ENCODE measurements at regions not wholly inside any gene's neighbourhood (a gene's known extent, or its start where the extent isn't known, plus 50 kb on each side); places are given as distances from the start of the nearest gene placed in this dataset.
"Not testable (repeated sequence)": the region's sequence is repeated elsewhere in the genome, so short reads cannot be mapped to it uniquely, and the experiment has no call there.

GRCh38 chr2:52337786-52338185 lies 1305.9 kb upstream of the NRXN1 start:
- ATAC-seq; POLR2A ChIA-PET; H3K4me3 Mint-ChIP-seq; H3K4me1 Mint-ChIP-seq; H3K9me3 Mint-ChIP-seq (ENCODE audit: low read depth); DNase-seq; intact Hi-C loops (cut with DNase I, micrococcal nuclease); CTCF ChIA-PET; H3K27ac Mint-ChIP-seq; H3K36me3 Mint-ChIP-seq (ENCODE audit: low read depth); H3K27me3 Mint-ChIP-seq: not testable (repeated sequence)

- no peaks in the 10 kb centered on the region for H3K4me1 Mint-ChIP-seq
- DNase-seq (no peak), ATAC-seq (no peak)
- intact Hi-C loops (cut with DNase I, micrococcal nuclease): no loop called here
- H3K36me3 Mint-ChIP-seq (ENCODE audit: low read depth): no peaks in the 10 kb centered on the region
- no peaks in the 10 kb centered on the region for H3K27me3 Mint-ChIP-seq
- no peak overlapping the region for H3K4me3 Mint-ChIP-seq
- ChIA-PET POLR2A (no interaction called here), CTCF (no interaction called here)
- no peaks in the 10 kb centered on the region for H3K9me3 Mint-ChIP-seq (ENCODE audit: low read depth)
- H3K27ac Mint-ChIP-seq: no peak overlapping the region
Observed at GRCh38 chr2:52336951-52337350, 1305.0 kb upstream of the NRXN1 start.

- Mint-ChIP-seq H3K27ac (no peak overlapping the region), H3K9me3 (ENCODE audit: low read depth) (peaks cover 3% of the 10 kb centered on the region), H3K4me1 (no peaks in the 10 kb centered on the region), H3K27me3 (no peaks in the 10 kb centered on the region), H3K36me3 (ENCODE audit: low read depth) (no peaks in the 10 kb centered on the region), H3K4me3 (no peak overlapping the region)
- POLR2A ChIA-PET: no interaction called here
- DNase-seq (no peak), ATAC-seq (no peak)
- intact Hi-C loops (cut with DNase I, micrococcal nuclease): no loop called here
- CTCF ChIA-PET: no interaction called here
Observed at GRCh38 chr2:52335727-52336126, 1303.8 kb upstream of the NRXN1 start.

GRCh38 chr2:52334185-52334584 lies 1302.3 kb upstream of the NRXN1 start:
- DNase-seq (no peak), ATAC-seq (no peak)
- Mint-ChIP-seq H3K27me3 (no peaks in the 10 kb centered on the region), H3K27ac (no peak overlapping the region), H3K9me3 (ENCODE audit: low read depth) (peaks cover 6% of the 10 kb centered on the region), H3K4me1 (no peaks in the 10 kb centered on the region), H3K36me3 (ENCODE audit: low read depth) (no peaks in the 10 kb centered on the region), H3K4me3 (no peak overlapping the region)
- POLR2A ChIA-PET: no interaction called here
- CTCF ChIA-PET: no interaction called here
- intact Hi-C loops (cut with DNase I, micrococcal nuclease): no loop called here

GRCh38 chr2:52327641-52328040 lies 1295.7 kb upstream of the NRXN1 start:
- intact Hi-C loops (cut with DNase I, micrococcal nuclease): no loop called here
- Mint-ChIP-seq H3K27me3 (no peaks in the 10 kb centered on the region), H3K4me1 (no peaks in the 10 kb centered on the region), H3K9me3 (ENCODE audit: low read depth) (peaks cover 22% of the 10 kb centered on the region), H3K36me3 (ENCODE audit: low read depth) (no peaks in the 10 kb centered on the region), H3K27ac (no peak overlapping the region), H3K4me3 (no peak overlapping the region)
- DNase-seq (no peak), ATAC-seq (no peak)
- ChIA-PET CTCF (no interaction called here), POLR2A (no interaction called here)

GRCh38 chr2:52314231-52314630 lies 1282.3 kb upstream of the NRXN1 start:
- H3K27me3 Mint-ChIP-seq: no peaks in the 10 kb centered on the region
- peaks cover 5% of the 10 kb centered on the region for H3K9me3 Mint-ChIP-seq (ENCODE audit: low read depth)
- intact Hi-C loops (cut with DNase I, micrococcal nuclease): no loop called here

GRCh38 chr2:52312486-52312885 lies 1280.6 kb upstream of the NRXN1 start:
- H3K4me1 Mint-ChIP-seq: no peaks in the 10 kb centered on the region
- CTCF ChIA-PET: no interaction called here
- intact Hi-C loops (cut with DNase I, micrococcal nuclease): no loop called here
- ATAC-seq: no peak
- DNase-seq: no peak
- H3K4me3 Mint-ChIP-seq: no peak overlapping the region
- H3K27ac Mint-ChIP-seq: no peak overlapping the region
- H3K9me3 Mint-ChIP-seq (ENCODE audit: low read depth): peaks cover 5% of the 10 kb centered on the region
- H3K27me3 Mint-ChIP-seq: no peaks in the 10 kb centered on the region
- POLR2A ChIA-PET: no interaction called here
- no peaks in the 10 kb centered on the region for H3K36me3 Mint-ChIP-seq (ENCODE audit: low read depth)

More at GRCh38 chr2:52314231-52314630, 1282.3 kb upstream of the NRXN1 start:
- no peak overlapping the region for H3K4me3 Mint-ChIP-seq
- H3K4me1 Mint-ChIP-seq: no peaks in the 10 kb centered on the region
- CTCF ChIA-PET: no interaction called here
- DNase-seq (no peak), ATAC-seq (no peak)
- no peak overlapping the region for H3K27ac Mint-ChIP-seq
- H3K36me3 Mint-ChIP-seq (ENCODE audit: low read depth): no peaks in the 10 kb centered on the region
- POLR2A ChIA-PET: no interaction called here

- H3K4me3 Mint-ChIP-seq: no peak overlapping the region
- ATAC-seq (no peak), DNase-seq (no peak)
- ChIA-PET POLR2A (no interaction called here), CTCF (no interaction called here)
- no peaks in the 10 kb centered on the region for H3K36me3 Mint-ChIP-seq (ENCODE audit: low read depth)
- intact Hi-C loops (cut with DNase I, micrococcal nuclease): no loop called here
- peaks cover 1% of the 10 kb centered on the region for H3K9me3 Mint-ChIP-seq (ENCODE audit: low read depth)
- no peak overlapping the region for H3K27ac Mint-ChIP-seq
- no peaks in the 10 kb centered on the region for H3K27me3 Mint-ChIP-seq
- no peaks in the 10 kb centered on the region for H3K4me1 Mint-ChIP-seq
Observed at GRCh38 chr2:52311862-52312261, 1279.9 kb upstream of the NRXN1 start.

GRCh38 chr2:52308156-52308555 lies 1276.2 kb upstream of the NRXN1 start:
- intact Hi-C loops (cut with DNase I, micrococcal nuclease): no loop called here
- H3K4me3 Mint-ChIP-seq: no peak overlapping the region
- no peak overlapping the region for H3K27ac Mint-ChIP-seq
- H3K9me3 Mint-ChIP-seq (ENCODE audit: low read depth): peaks cover 7% of the 10 kb centered on the region
- no peaks in the 10 kb centered on the region for H3K27me3 Mint-ChIP-seq
- ATAC-seq: no peak
- no peaks in the 10 kb centered on the region for H3K36me3 Mint-ChIP-seq (ENCODE audit: low read depth)
- ChIA-PET CTCF (no interaction called here), POLR2A (no interaction called here)
- no peak for DNase-seq
- no peaks in the 10 kb centered on the region for H3K4me1 Mint-ChIP-seq

- CTCF ChIA-PET: no interaction called here
- H3K4me1 Mint-ChIP-seq: no peaks in the 10 kb centered on the region
- peaks cover 8% of the 10 kb centered on the region for H3K9me3 Mint-ChIP-seq (ENCODE audit: low read depth)
- no peaks in the 10 kb centered on the region for H3K36me3 Mint-ChIP-seq (ENCODE audit: low read depth)
- no peak for DNase-seq
- no peak for ATAC-seq
- intact Hi-C loops (cut with DNase I, micrococcal nuclease): no loop called here
- no peak overlapping the region for H3K4me3 Mint-ChIP-seq
- POLR2A ChIA-PET: no interaction called here
- no peak overlapping the region for H3K27ac Mint-ChIP-seq
- H3K27me3 Mint-ChIP-seq: no peaks in the 10 kb centered on the region
Observed at GRCh38 chr2:52294628-52295027, 1262.7 kb upstream of the NRXN1 start.

- Mint-ChIP-seq H3K9me3 (ENCODE audit: low read depth) (peaks cover 7% of the 10 kb centered on the region), H3K4me1 (no peaks in the 10 kb centered on the region), H3K27ac (no peak overlapping the region), H3K27me3 (no peaks in the 10 kb centered on the region), H3K36me3 (ENCODE audit: low read depth) (no peaks in the 10 kb centered on the region), H3K4me3 (no peak overlapping the region)
- intact Hi-C loops (cut with DNase I, micrococcal nuclease): no loop called here
- ChIA-PET POLR2A (no interaction called here), CTCF (no interaction called here)
- no peak for ATAC-seq
- DNase-seq: no peak
Observed at GRCh38 chr2:52292801-52293200, 1260.9 kb upstream of the NRXN1 start.

- H3K4me3 Mint-ChIP-seq: no peak overlapping the region
- no peaks in the 10 kb centered on the region for H3K27me3 Mint-ChIP-seq
- ATAC-seq (no peak), DNase-seq (no peak)
- ChIA-PET CTCF (no interaction called here), POLR2A (no interaction called here)
- H3K27ac Mint-ChIP-seq: no peak overlapping the region
- H3K36me3 Mint-ChIP-seq (ENCODE audit: low read depth): no peaks in the 10 kb centered on the region
- H3K4me1 Mint-ChIP-seq: no peaks in the 10 kb centered on the region
- H3K9me3 Mint-ChIP-seq (ENCODE audit: low read depth): peaks cover 5% of the 10 kb centered on the region
- intact Hi-C loops (cut with DNase I, micrococcal nuclease): no loop called here
Observed at GRCh38 chr2:52289741-52290140, 1257.8 kb upstream of the NRXN1 start.

GRCh38 chr2:52288596-52288995 lies 1256.7 kb upstream of the NRXN1 start:
- H3K9me3 Mint-ChIP-seq (ENCODE audit: low read depth): peaks cover 7% of the 10 kb centered on the region
- ATAC-seq (no peak), DNase-seq (no peak)
- H3K4me3 Mint-ChIP-seq: no peak overlapping the region
- intact Hi-C loops (cut with DNase I, micrococcal nuclease): no loop called here
- H3K36me3 Mint-ChIP-seq (ENCODE audit: low read depth): no peaks in the 10 kb centered on the region
- H3K27ac Mint-ChIP-seq: no peak overlapping the region
- no peaks in the 10 kb centered on the region for H3K4me1 Mint-ChIP-seq
- CTCF ChIA-PET: no interaction called here
- H3K27me3 Mint-ChIP-seq: no peaks in the 10 kb centered on the region
- POLR2A ChIA-PET: no interaction called here

All from activated CD4-positive, alpha-beta T cell treated with anti-CD3 and anti-CD28 coated beads for 36 hours (primary cell).